Body of pancreas (tissue), 4 donors: ENCODE measurements at regions not wholly inside any gene's neighbourhood (a gene's known extent, or its start where the extent isn't known, plus 50 kb on each side); places are given as distances from the start of the nearest gene placed in this dataset.

Source experiments
- ATAC-seq: fragments of 150-250 bp; one replicate; pipeline ENCODE4 v1.9.1; 2016
- DNase-seq, 4 donors: peaks; one replicate each; pipeline ENCODE4 v3.0.0-alpha.2; 2019
- H3K27ac ChIP-seq, 4 donors: fragments of 200-600 bp; sonication (generic); 1 replicate in 3 of 4; 2 replicates in 1 of 4; pipeline versions ENCODE4 v1.5.1 to v1.6.1; 2016 to 2019; ENCODE audit warnings: mild to moderate bottlenecking in 1 of 4, mixed read lengths in 1 of 4, moderate library complexity in 1 of 4
- H3K27me3 ChIP-seq, 2 donors: fragments of 200-600 bp; sonication (generic); one replicate each; pipeline ENCODE4 v1.6.0; 2016; ENCODE audit warnings: mild to moderate bottlenecking in 1 of 2
- H3K36me3 ChIP-seq, 2 donors: fragments of 200-600 bp; sonication (generic); replicated peaks in 1 of 2; 2 replicates each; pipeline ENCODE4 v1.5.1; 2016; ENCODE audit warnings: low read depth in 2 of 2; ENCODE audit not compliant: insufficient read depth in 1 of 2
- H3K4me1 ChIP-seq: fragments of 200-600 bp; sonication (generic); one replicate; pipeline ENCODE4 v1.6.0; 2016
- H3K4me3 ChIP-seq, 2 donors: fragments of 200-600 bp; sonication (generic); 1 replicate in 1 of 2; 2 replicates in 1 of 2; pipeline ENCODE4 v1.5.1; 2016 to 2019
- H3K9me3 ChIP-seq, 3 donors: fragments of 200-600 bp; sonication (generic); 1 replicate in 2 of 3; 2 replicates in 1 of 3; pipeline ENCODE4 v1.5.1; 2016
- CTCF ChIP-seq, 7 experiments: fragments of 450-650 bp in 4 of 7; fragments of 200-600 bp in 3 of 7; sonication (generic) in 3 of 7; IDR thresholded peaks; one replicate each; pipeline ENCODE4 v1.5.1; 2016 to 2019; ENCODE audit warnings: antibody characterized with exemption in 7 of 7
- POLR2A ChIP-seq, 3 donors: fragments of 450-650 bp; IDR thresholded peaks; one replicate each; pipeline ENCODE4 v1.6.1; 2016; ENCODE audit warnings: antibody characterized with exemption in 3 of 3, mild to moderate bottlenecking in 2 of 3
- WGBS, 2 donors: methylation state at CpG; one replicate each; pipeline ENCODE4 v1.1.5; 2017; 5-methylcytosine and 5-hydroxymethylcytosine counted together
- intact Hi-C: fragments of 100-400 bp; cut with DNase I; formaldehyde crosslinking; loops from one replicate; pipeline ENCODE4 v1.15.1; 2023

- intact Hi-C loops = no loop called here
- Histone ChIP-seq H3K27ac (no peak overlapping the region), H3K4me3 (no peak overlapping the region), H3K27me3 (no peaks in the 10 kb centered on the region), H3K36me3 (no peaks in the 10 kb centered on the region), H3K9me3 (no peaks in the 10 kb centered on the region), H3K4me1 (no peaks in the 10 kb centered on the region)
- WGBS, 2 donors = 90 to 98% methylated on average over 6 to 8 of the region's 8 CpGs
- DNase-seq = no peak
- ATAC-seq = no peak
- no peak for TF ChIP-seq POLR2A (IDR thresholded peaks at IDR 0.05)
- TF ChIP-seq CTCF (IDR thresholded peaks at IDR 0.05) = no peak
Observed at GRCh38 chr10:78730754-78731153, 338.0 kb upstream of the ZMIZ1 start.

GRCh38 chr10:78731675-78732074 is 337.1 kb upstream of the ZMIZ1 start:
- Histone ChIP-seq H3K36me3 (no peaks in the 10 kb centered on the region), H3K4me1 (no peaks in the 10 kb centered on the region), H3K4me3 (no peak overlapping the region), H3K9me3 (no peaks in the 10 kb centered on the region), H3K27ac (no peak overlapping the region), H3K27me3 (no peaks in the 10 kb centered on the region)
- DNase-seq (no peak), ATAC-seq (no peak)
- intact Hi-C loops = no loop called here
- no peak for TF ChIP-seq CTCF (IDR thresholded peaks at IDR 0.05)
- WGBS, 2 donors = 80 to 100% methylated on average over 1 to 3 of the region's 3 CpGs

- Histone ChIP-seq H3K27me3 (no peaks in the 10 kb centered on the region), H3K9me3 (no peaks in the 10 kb centered on the region), H3K27ac (no peak overlapping the region), H3K36me3 (no peaks in the 10 kb centered on the region), H3K4me3 (no peak overlapping the region), H3K4me1 (no peaks in the 10 kb centered on the region)
- DNase-seq (no peak), ATAC-seq (no peak)
- 94 to 100% methylated on average over 3 to 8 of the region's 8 CpGs for WGBS, 2 donors
- intact Hi-C loops = no loop called here
- TF ChIP-seq CTCF (IDR thresholded peaks at IDR 0.05) (no peak), POLR2A (IDR thresholded peaks at IDR 0.05) (no peak)
Observed at GRCh38 chr10:78732381-78732780, 336.4 kb upstream of the ZMIZ1 start.

- H3K27ac ChIP-seq = no peak overlapping the region
- no peak for ATAC-seq
- intact Hi-C loops = no loop called here
- WGBS, 2 donors = 47 to 62% methylated on average over 4 of the region's 4 CpGs
- DNase-seq = no peak
- no peaks in the 10 kb centered on the region for H3K27me3 ChIP-seq
- no peaks in the 10 kb centered on the region for H3K9me3 ChIP-seq
- TF ChIP-seq POLR2A (IDR thresholded peaks at IDR 0.05) = no peak
- TF ChIP-seq CTCF (IDR thresholded peaks at IDR 0.05) = no peak
- H3K4me3 ChIP-seq = no peak overlapping the region
- no peaks in the 10 kb centered on the region for H3K36me3 ChIP-seq
- H3K4me1 ChIP-seq = peaks cover 29% of the 10 kb centered on the region
Observed at GRCh38 chr10:78736926-78737630, 331.7 kb upstream of the ZMIZ1 start.
